Germinal center (tissue), 1 donor: ENCODE measurements at regions not wholly inside any gene's neighbourhood (a gene's known extent, or its start where the extent isn't known, plus 50 kb on each side); places are given as distances from the start of the nearest gene placed in this dataset.
A peak's percentile ranks its signal among the peaks of the same experiment; 100 is the strongest.

Experiments
- DNase-seq: peaks from one replicate; pipeline ENCODE4 v3.0.0; 2012; ENCODE audit warnings: mixed read lengths, low spot score

DNA sequence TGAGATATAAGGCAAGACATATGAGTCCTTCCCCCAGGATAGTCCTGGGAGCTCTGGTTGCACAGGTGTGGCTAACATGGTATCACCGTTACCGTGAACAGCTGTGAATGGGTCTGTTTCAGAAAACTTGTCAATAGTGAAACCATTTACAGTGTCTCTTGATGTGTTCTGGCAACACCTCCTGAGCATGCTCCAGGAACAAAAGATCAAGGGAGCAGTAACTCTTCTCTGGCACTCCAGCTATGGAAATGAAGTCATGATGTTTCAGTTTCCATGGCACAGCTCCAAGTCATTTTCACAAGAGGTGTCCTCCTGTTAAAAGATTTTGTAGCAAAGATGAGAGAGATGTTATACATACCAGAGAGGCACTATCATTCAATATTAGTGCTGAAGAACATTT lies 253.7 kb downstream of the SNAPC1 start:
- DNase-seq, result no peak

DNA sequence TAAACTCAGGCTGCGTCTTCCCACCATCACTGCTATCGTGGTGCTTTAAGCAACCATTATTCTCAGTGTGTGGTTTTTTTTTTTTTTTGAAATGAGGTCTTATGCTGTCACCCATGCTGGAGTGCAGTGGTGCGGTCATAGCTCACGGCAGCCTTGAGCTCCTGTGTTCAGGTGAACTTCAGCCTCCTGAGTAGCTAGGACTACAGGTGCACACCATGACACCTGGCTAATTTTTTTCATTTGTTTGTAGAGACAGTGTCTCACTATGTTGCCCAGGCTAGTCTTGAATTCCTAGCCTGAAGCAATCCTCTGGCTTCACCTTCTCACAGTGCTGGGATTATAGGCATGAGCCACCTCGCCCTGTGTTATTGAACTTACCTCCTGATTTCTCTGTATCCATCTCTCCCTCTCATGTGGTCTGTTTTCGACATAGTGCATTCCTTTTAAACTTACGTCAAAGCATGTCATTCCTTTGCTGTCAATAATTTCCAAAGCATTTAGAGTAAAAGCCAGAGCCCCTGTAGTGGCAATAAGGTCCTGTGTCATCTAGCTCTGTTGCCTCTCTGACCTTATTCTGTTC lies 255.5 kb downstream of the SNAPC1 start:
- no peak for DNase-seq

- no peak for DNase-seq
Observed at GRCh38 chr14:62018606-62019005, 256.4 kb downstream of the SNAPC1 start.

DNA sequence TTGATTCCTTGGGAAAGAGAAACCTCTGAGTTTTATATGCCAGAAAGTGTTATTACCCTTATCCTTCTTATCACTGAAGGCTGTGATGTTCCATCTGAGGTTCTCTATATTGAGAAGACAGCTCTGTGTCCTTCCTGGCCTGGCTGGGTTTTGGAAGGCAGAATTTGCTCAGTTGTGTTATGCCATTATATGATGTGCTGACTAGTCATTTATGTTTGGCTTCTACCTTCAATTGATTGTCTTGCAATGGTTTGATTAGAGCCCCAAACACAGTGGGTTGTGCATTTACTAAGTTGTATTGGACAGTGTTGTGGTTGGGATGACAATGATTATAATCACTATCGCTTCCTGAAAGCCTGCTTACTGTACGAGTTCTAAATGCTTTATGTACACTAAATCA lies 265.7 kb downstream of the SNAPC1 start:
- no peak for DNase-seq

DNA sequence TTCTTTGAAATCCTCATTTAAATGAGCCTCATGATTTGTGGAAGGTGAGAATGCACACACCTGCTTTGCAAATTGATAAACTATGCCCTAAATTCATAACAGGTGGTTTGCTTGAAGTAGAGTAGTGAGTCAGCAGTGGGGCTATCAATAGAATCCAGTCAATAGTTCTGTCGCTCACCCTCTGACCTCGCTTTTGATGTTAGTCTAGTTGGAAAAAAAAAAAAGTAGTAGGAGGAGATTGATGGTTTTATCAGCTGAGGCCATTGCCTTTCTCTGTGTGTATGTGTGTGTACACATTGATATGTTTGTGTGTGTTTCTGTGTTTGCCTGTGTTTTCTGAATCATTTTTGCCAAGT lies 267.3 kb downstream of the SNAPC1 start:
- no peak for DNase-seq

GRCh38 chr14:62030387-62030786 lies 268.2 kb downstream of the SNAPC1 start:
- peak; percentile 21 for DNase-seq

GRCh38 chr14:62031504-62031903 lies 269.3 kb downstream of the SNAPC1 start:
- no peak for DNase-seq

DNA sequence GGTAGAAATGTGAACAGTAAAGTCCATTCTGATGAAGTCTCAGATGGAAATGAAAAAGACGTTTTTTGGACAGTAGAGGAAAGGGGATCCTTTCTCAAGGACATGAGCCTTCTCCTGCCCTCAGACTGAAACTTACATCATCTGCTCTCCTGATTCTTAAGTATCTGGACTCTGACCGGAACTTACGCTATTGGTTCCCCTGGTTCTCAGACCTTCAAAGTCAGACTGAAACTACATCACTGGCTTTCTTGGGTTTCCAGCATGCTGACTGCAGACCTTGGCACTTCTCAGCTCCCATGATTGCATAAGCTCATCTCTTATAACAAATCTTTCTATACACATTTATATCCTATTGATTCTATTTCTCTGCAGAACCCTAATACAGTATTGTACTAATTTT lies 291.0 kb downstream of the SNAPC1 start:
- DNase-seq, result no peak

GRCh38 chr14:62056789-62057188 lies 294.6 kb downstream of the SNAPC1 start:
- no peak for DNase-seq

- peak; percentile 14 for DNase-seq
Observed at GRCh38 chr14:62062645-62063044, 300.4 kb downstream of the SNAPC1 start.

GRCh38 chr14:62064751-62065323 lies 302.6 kb downstream of the SNAPC1 start:
- DNase-seq, result no peak

DNA sequence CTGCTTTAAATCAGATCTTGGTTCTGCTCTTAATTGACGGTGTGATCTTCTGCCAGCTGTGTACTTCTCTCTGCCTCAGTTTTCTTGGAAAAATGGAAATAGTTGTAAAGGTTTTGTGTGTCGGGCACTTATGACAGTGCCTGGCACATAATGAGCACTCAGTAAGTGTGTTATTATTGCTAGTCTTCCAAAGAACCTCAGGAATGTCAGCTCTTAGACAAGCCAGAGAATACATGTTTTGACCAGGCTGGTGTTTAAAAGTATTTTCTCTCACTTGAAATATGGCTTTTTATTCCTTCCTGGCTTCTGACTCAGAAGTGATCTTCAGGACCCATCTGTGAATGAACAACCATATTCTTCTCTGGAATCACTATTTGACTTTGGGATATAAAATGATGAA lies 304.1 kb downstream of the SNAPC1 start:
- no peak for DNase-seq

- DNase-seq, result no peak
Observed at GRCh38 chr14:62071039-62071438, 308.8 kb downstream of the SNAPC1 start.

DNA sequence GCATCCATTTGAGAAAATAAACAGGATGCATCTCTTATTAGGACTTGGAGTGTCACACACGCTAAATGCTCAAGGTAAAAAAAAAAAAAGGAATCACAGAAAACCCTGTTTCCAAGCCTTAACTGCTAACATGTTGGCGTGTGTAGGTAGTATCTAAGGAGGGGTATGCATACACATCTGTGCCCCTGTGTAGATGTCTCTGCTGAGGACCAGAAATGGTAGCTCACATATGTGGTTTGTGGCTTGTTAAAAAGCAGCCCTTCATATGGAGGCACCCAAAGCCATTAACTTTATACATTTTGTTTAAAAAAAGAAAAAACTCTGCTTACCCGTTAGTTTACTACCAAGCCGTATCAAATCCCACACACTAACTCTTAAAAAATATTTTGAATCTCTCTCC lies 314.1 kb downstream of the SNAPC1 start:
- no peak for DNase-seq

GRCh38 chr14:62076825-62077605 lies 314.8 kb downstream of the SNAPC1 start:
- DNase-seq, result no peak

DNA sequence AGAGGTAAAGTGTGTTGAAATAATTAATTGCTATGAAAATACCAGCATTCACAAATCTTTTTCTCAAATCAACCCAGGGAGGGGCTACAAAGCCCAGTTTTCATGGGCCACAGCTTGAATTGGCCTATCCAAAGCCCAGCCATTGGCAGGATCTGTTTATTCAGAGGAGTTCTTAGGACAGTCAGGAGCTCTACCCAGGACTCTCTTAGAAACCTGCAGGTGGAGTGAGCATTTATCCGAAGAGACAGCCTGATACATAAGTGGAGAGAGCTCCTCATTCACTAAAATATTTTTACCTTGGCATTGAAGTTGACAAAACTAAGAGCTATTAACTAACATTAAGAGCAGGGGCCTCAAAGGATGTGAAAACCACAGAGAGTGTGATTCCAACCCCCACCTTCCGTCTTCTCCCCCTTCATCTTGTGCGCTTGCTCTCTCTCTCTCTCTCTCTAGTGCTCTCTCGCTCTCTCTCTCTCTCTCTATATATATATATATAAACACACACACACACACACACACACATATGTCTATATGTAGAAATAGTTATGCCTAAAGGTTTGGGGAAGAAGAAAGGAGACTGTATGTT lies 315.5 kb downstream of the SNAPC1 start:
- DNase-seq, result peak; percentile 10

GRCh38 chr14:62079038-62079437 lies 316.8 kb downstream of the SNAPC1 start:
- peak; percentile 7 for DNase-seq

DNA sequence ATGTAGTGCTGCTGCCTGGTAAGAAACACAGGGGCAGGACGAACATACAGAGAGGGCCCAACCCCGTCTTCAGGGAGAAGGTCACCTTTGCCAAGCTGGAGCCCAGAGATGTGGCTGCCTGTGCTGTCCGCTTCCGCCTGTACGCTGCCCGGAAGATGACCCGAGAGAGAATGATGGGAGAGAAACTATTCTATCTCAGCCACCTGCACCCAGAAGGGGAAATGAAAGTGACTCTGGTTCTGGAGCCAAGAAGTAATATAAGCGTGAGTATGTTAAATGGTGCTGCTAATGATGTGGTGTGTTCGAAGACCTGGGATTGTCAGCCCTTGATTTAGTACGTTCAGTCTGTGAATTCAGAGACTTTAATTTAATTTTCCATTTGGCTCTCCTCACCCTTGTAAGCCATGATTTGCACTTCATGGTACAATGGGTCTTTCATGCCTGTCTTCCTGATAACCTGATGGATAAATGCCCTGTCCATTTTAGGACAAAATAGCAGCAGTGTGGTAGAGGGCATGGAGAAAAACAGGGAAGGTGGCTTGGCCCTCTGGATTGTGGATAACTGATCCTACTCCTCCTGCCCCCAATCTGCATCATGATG lies 318.9 kb downstream of the SNAPC1 start:
- DNase-seq, result peak; percentile 45

- DNase-seq, result no peak
Observed at GRCh38 chr14:62081951-62082350, 319.7 kb downstream of the SNAPC1 start.

DNA sequence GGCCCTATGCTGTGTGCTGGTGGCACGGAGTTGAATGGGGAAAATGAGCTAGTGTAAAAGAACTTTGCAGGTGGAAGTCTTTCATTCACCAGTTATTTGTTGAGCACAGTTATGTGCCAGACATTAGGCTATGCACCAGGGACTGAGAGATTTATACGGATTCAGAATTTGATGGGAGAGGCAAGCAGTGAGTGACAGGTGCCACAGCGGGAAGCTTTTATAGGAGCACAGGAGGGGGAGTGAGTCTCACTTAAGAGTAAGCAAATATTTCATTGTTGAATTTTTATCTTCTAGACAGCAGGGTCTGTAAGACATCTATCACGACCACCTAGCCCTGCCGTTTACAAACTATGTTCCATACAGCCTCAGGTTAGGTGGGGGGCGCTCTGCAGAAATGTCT lies 320.6 kb downstream of the SNAPC1 start:
- no peak for DNase-seq

- no peak for DNase-seq
Observed at GRCh38 chr14:62084020-62084419, 321.8 kb downstream of the SNAPC1 start.

DNA sequence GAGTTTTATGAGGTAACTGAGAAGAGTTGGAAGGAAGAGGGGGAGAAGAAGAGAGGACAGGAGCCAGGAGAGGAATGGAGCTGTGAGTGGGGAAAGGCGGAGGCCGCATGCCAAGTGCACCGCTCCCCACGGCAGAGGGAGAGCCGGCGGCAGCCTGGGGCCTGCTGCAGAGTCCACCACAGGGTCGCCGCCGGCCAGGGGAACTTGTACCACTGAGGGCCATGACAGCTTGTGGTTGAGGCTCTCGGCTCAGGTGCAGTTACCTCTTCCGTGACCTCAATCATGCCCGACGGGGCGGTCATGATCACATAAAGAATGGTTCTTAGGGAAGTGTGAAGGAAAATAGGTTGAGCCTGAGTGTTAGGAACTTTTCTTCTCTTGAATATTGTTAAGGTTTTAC lies 325.0 kb downstream of the SNAPC1 start:
- DNase-seq, result no peak

DNA sequence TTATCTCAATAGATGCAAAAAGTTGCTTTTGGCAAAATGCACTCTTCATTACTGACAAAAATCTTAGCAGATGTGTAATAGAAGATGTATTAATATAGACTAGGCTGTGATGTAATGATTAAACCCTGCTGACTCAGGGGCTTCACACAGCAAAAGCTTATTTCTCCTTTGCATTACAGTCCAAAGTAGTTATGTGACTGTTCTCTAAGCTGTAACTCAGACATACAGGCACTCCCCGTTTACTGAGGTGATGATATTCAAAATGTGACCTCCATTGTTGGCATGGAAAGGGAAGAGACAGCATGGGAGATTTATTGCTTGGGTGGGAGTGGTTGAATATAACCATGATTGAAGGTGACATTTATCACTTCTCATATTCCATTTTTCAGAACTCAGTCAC lies 331.5 kb downstream of the SNAPC1 start:
- DNase-seq, result no peak
